Panc1 (cell line): ENCODE measurements at regions not wholly inside any gene's neighbourhood (a gene's known extent, or its start where the extent isn't known, plus 50 kb on each side); places are given as distances from the start of the nearest gene placed in this dataset.

ENCODE experiments used
- CTCF ChIP-seq: fragments of 450-650 bp; IDR thresholded peaks from 2 replicates; pipeline ENCODE4 v1.5.1; 2017; ENCODE audit warnings: mild to moderate bottlenecking
- POLR2AphosphoS5 ChIP-seq: IDR thresholded peaks from 2 replicates; pipeline ENCODE4 v1.6.1; 2012; ENCODE audit warnings: mild to moderate bottlenecking, low read depth, low read length, moderate library complexity
- REST ChIP-seq, 2 experiments: IDR thresholded peaks; 2 replicates each; pipeline ENCODE4 v1.6.1; 2011 to 2012; ENCODE audit warnings: low read depth in 2 of 2, control low read depth in 1 of 2, low read length in 1 of 2, mild to moderate bottlenecking in 1 of 2, moderate library complexity in 1 of 2; ENCODE audit not compliant: insufficient read depth in 1 of 2
- SIN3A ChIP-seq: IDR thresholded peaks from 2 replicates; pipeline ENCODE4 v1.6.1; 2012; ENCODE audit warnings: low read depth, mild to moderate bottlenecking, low read length, moderate library complexity, borderline replicate concordance; ENCODE audit not compliant: insufficient read depth
- TCF7L2 ChIP-seq: IDR thresholded peaks from 2 replicates; pipeline ENCODE4 v1.6.1; 2011; ENCODE audit warnings: mild to moderate bottlenecking, low read depth, low read length, inconsistent platforms

- TF ChIP-seq REST (IDR thresholded peaks at IDR 0.05; ENCODE audit: insufficient read depth in 1 of 2, low read depth in 2 of 2, low read length in 1 of 2) (no peak), CTCF (no peak), POLR2AphosphoS5 (no peak), SIN3A (no peak), TCF7L2 (no peak)
Measured at GRCh38 chrX:143095816-143096215, 70.1 kb downstream of the SPANXN4 start.
